B cell (primary cell): ENCODE measurements at regions not wholly inside any gene's neighbourhood (a gene's known extent, or its start where the extent isn't known, plus 50 kb on each side); places are given as distances from the start of the nearest gene placed in this dataset.

Experiments used
- ATAC-seq: fragments of 200-7000 bp; cut with Tn5 transposase; one replicate; pipeline ENCODE4 v1.10.0; 2021; ENCODE audit warnings: low read depth, mild to moderate bottlenecking, moderate number of reproducible peaks, moderate library complexity
- CTCF ChIA-PET: fragments of 350-600 bp; sonication (Branson Sonifier 250); formaldehyde crosslinking; loops from one replicate; lab custom pipeline; 2021; ENCODE audit warnings: antibody characterized with exemption, inconsistent platforms; lab: Charles Lee
- POLR2A ChIA-PET: fragments of 350-600 bp; sonication (Branson Sonifier 250); formaldehyde crosslinking; loops from one replicate; lab custom pipeline; 2021; ENCODE audit warnings: antibody characterized with exemption; lab: Charles Lee
- DNase-seq: peaks from one replicate; pipeline ENCODE4 v3.0.0; 2013
- H2AFZ ChIP-seq: 2 replicates; pipeline ENCODE4 v1.6.1; 2012; ENCODE audit warnings: mild to moderate bottlenecking, low read depth, low read length; ENCODE audit not compliant: insufficient read depth, poor library complexity, severe bottlenecking
- H3K27ac ChIP-seq, 2 donors: 1 replicate in 1 of 2; 2 replicates in 1 of 2; pipeline ENCODE4 v1.5.1; 2012 to 2013; ENCODE audit warnings: low read length in 2 of 2, mild to moderate bottlenecking in 2 of 2, moderate library complexity in 1 of 2
- H3K27me3 ChIP-seq, 4 experiments: fragments of 200-600 bp in 1 of 4; sonication (generic) in 1 of 4; replicated peaks in 1 of 4; 1 replicate in 2 of 4; 2 replicates in 2 of 4; pipeline versions ENCODE4 v1.6.1 to v1.7.0; 2013 to 2016; ENCODE audit warnings: low read length in 3 of 4, mild to moderate bottlenecking in 2 of 4, mixed read lengths in 1 of 4, moderate library complexity in 1 of 4; ENCODE audit not compliant: insufficient read depth in 4 of 4, control insufficient read depth in 3 of 4; ENCODE audit errors: control extremely low read depth in 1 of 4
- H3K36me3 ChIP-seq, 2 experiments: replicated peaks in 1 of 2; 1 replicate in 1 of 2; 2 replicates in 1 of 2; pipeline versions ENCODE4 v1.6.1 to v1.7.1; 2013; ENCODE audit warnings: low read length in 1 of 2; ENCODE audit not compliant: insufficient read depth in 2 of 2, control insufficient read depth in 1 of 2; ENCODE audit errors: control extremely low read depth in 1 of 2, extremely low read depth in 1 of 2
- H3K4me1 ChIP-seq, 2 donors: fragments of 200-600 bp in 1 of 2; sonication (generic) in 1 of 2; 1 replicate in 1 of 2; 2 replicates in 1 of 2; pipeline versions ENCODE4 v1.5.1 to v1.6.1; 2013 to 2017; ENCODE audit warnings: low read length in 2 of 2; ENCODE audit not compliant: control insufficient read depth in 2 of 2, insufficient read depth in 2 of 2
- H3K4me2 ChIP-seq: replicated peaks from 2 replicates; pipeline ENCODE3; 2012; ENCODE audit warnings: mild to moderate bottlenecking, low read depth, low read length; ENCODE audit not compliant: poor library complexity, severe bottlenecking
- H3K4me3 ChIP-seq, 5 experiments: fragments of 200-600 bp in 1 of 5; sonication (generic) in 1 of 5; 1 replicate in 3 of 5; 2 replicates in 2 of 5; pipeline versions ENCODE4 v1.5.1 to v1.7.0; 2011 to 2016; ENCODE audit warnings: low read length in 4 of 5, mild to moderate bottlenecking in 4 of 5, low read depth in 2 of 5, control low read depth in 1 of 5, moderate library complexity in 1 of 5; ENCODE audit not compliant: insufficient read depth in 1 of 5; ENCODE audit errors: control extremely low read depth in 1 of 5, extremely low read depth in 1 of 5
- H3K79me2 ChIP-seq: fragments of 200-600 bp; sonication (generic); one replicate; pipeline ENCODE4 v1.6.0; 2016; ENCODE audit warnings: low read length; ENCODE audit not compliant: control insufficient read depth, insufficient read depth
- H3K9ac ChIP-seq: fragments of 200-600 bp; sonication (generic); 2 replicates; pipeline ENCODE4 v1.6.1; 2017; ENCODE audit warnings: mild to moderate bottlenecking, low read length, moderate library complexity
- H3K9me3 ChIP-seq, 3 donors: one replicate each; pipeline versions ENCODE4 v1.6.1 to v1.7.1; 2013; ENCODE audit warnings: low read length in 2 of 3; ENCODE audit not compliant: control insufficient read depth in 2 of 3, insufficient read depth in 1 of 3; ENCODE audit errors: control extremely low read depth in 1 of 3
- H4K20me1 ChIP-seq: 2 replicates; pipeline ENCODE4 v1.6.0; 2012; ENCODE audit warnings: mild to moderate bottlenecking, low read length; ENCODE audit not compliant: insufficient read depth, control insufficient read depth, poor library complexity, severe bottlenecking
- H3K27ac Mint-ChIP-seq: one replicate; pipeline ENCODE4 v1.8.0; 2021; ENCODE audit warnings: mixed read lengths
- H3K27me3 Mint-ChIP-seq: one replicate; pipeline ENCODE4 v1.8.0; 2021; ENCODE audit warnings: mixed read lengths
- H3K4me1 Mint-ChIP-seq: one replicate; pipeline ENCODE4 v1.8.0; 2021; ENCODE audit warnings: mixed read lengths
- H3K4me3 Mint-ChIP-seq: one replicate; pipeline ENCODE4 v1.8.0; 2021; ENCODE audit warnings: mixed read lengths
- H3K9me3 Mint-ChIP-seq: one replicate; pipeline ENCODE4 v1.8.0; 2022; ENCODE audit warnings: mixed read lengths; ENCODE audit not compliant: insufficient read depth
- CTCF ChIP-seq: fragments of 200-600 bp; IDR thresholded peaks from one replicate; pipeline ENCODE4 v1.8.0; 2022; ENCODE audit warnings: antibody characterized with exemption, mild to moderate bottlenecking
- EZH2 ChIP-seq: IDR thresholded peaks from 2 replicates; pipeline ENCODE4 v1.6.1; 2012; ENCODE audit warnings: borderline replicate concordance, low read depth, mild to moderate bottlenecking, moderate library complexity, low read length; ENCODE audit not compliant: insufficient read depth, poor library complexity, severe bottlenecking
- WGBS: methylation state at CpG from one replicate; pipeline ENCODE4 v1.1.5; 2013; ENCODE audit warnings: missing lambda C conversion rate; ENCODE audit not compliant: insufficient coverage; 5-methylcytosine and 5-hydroxymethylcytosine counted together
- intact Hi-C: fragments of 100-400 bp; cut with micrococcal nuclease; formaldehyde crosslinking; loops from one replicate; pipeline ENCODE4 v1.10.0; 2022

GRCh38 chr15:91694831-91695210 is 158.7 kb upstream of the SLCO3A1 start:
- no peak overlapping the region for H3K4me2 ChIP-seq
- ATAC-seq = no peak
- no CpG with 5 or more reads among the region's 4 CpGs for WGBS
- H3K27me3 ChIP-seq = no peaks in the 10 kb centered on the region
- no peaks in the 10 kb centered on the region for H3K79me2 ChIP-seq
- H3K9me3 ChIP-seq = no peaks in the 10 kb centered on the region
- H3K9me3 Mint-ChIP-seq = no peaks in the 10 kb centered on the region
- no peaks in the 10 kb centered on the region for H4K20me1 ChIP-seq
- no peak overlapping the region for H3K27ac ChIP-seq
- no peaks in the 10 kb centered on the region for H3K27me3 Mint-ChIP-seq
- CTCF ChIA-PET = no interaction called here
- intact Hi-C loops = no loop called here
- no peaks in the 10 kb centered on the region for H3K4me1 ChIP-seq
- no peak overlapping the region for H3K4me3 ChIP-seq
- no peaks in the 10 kb centered on the region for H3K36me3 ChIP-seq
- POLR2A ChIA-PET = no interaction called here
- TF ChIP-seq EZH2 (no peak), CTCF (no peak)
- no peak overlapping the region for H3K4me3 Mint-ChIP-seq
- no peak overlapping the region for H3K9ac ChIP-seq
- no peak for DNase-seq
- H2AFZ ChIP-seq = no peak overlapping the region
- H3K27ac Mint-ChIP-seq = no peak overlapping the region
- no peaks in the 10 kb centered on the region for H3K4me1 Mint-ChIP-seq

- no peaks in the 10 kb centered on the region for H4K20me1 ChIP-seq
- no peaks in the 10 kb centered on the region for H3K9me3 Mint-ChIP-seq
- H3K4me2 ChIP-seq = no peak overlapping the region
- H3K4me3 ChIP-seq = no peak overlapping the region
- no peak overlapping the region for H2AFZ ChIP-seq
- WGBS = 92% methylated on average over 2 of the region's 8 CpGs
- H3K27me3 Mint-ChIP-seq = no peaks in the 10 kb centered on the region
- H3K4me1 Mint-ChIP-seq = no peaks in the 10 kb centered on the region
- no peaks in the 10 kb centered on the region for H3K36me3 ChIP-seq
- intact Hi-C loops = no loop called here
- no peaks in the 10 kb centered on the region for H3K4me1 ChIP-seq
- no peak overlapping the region for H3K4me3 Mint-ChIP-seq
- no peak overlapping the region for H3K27ac Mint-ChIP-seq
- ChIA-PET CTCF (no interaction called here), POLR2A (no interaction called here)
- no peaks in the 10 kb centered on the region for H3K27me3 ChIP-seq
- H3K9ac ChIP-seq = no peak overlapping the region
- no peaks in the 10 kb centered on the region for H3K79me2 ChIP-seq
- no peak overlapping the region for H3K27ac ChIP-seq
- DNase-seq (no peak), ATAC-seq (no peak)
- H3K9me3 ChIP-seq = no peaks in the 10 kb centered on the region
- TF ChIP-seq EZH2 (no peak), CTCF (no peak)
Measured at GRCh38 chr15:91695799-91696198, 157.7 kb upstream of the SLCO3A1 start.
